IMR-90 (cell line): ENCODE measurements at regions not wholly inside any gene's neighbourhood (a gene's known extent, or its start where the extent isn't known, plus 50 kb on each side); places are given as distances from the start of the nearest gene placed in this dataset.

ENCODE experiments used
- ATAC-seq: fragments of 200-7000 bp; cut with Tn5 transposase; 2 replicates; pipeline ENCODE4 v1.9.1; 2020; ENCODE audit warnings: low read depth, mild to moderate bottlenecking, moderate library complexity
- BruUV-seq: library from RNA; stranded (reverse); fragments of 400-500 nt; replicated peaks from 2 replicates; lab custom pipeline; 2021; lab: Mats Ljungman, UMichigan
- CTCF ChIA-PET: fragments of 300-600 bp; formaldehyde crosslinking; extraction: SDS; loops from one replicate; lab custom pipeline; 2021; ENCODE audit warnings: antibody characterized with exemption; lab: Yijun Ruan, JAX
- POLR2A ChIA-PET: fragments of 300-600 bp; sonication (Branson Sonifier 250); formaldehyde crosslinking; loops from one replicate; lab custom pipeline; 2022; ENCODE audit warnings: antibody characterized with exemption; ENCODE audit not compliant: unreplicated experiment; lab: Charles Lee
- DNase-seq: peaks from one replicate; pipeline ENCODE4 v3.0.0; 2013
- H2AFZ ChIP-seq: replicated peaks from 2 replicates; pipeline ENCODE3; 2013; ENCODE audit warnings: low read length, mild to moderate bottlenecking; ENCODE audit not compliant: poor library complexity
- H2AK5ac ChIP-seq: 2 replicates; pipeline ENCODE4 v1.6.1; 2013; ENCODE audit warnings: low read depth, low read length, inconsistent platforms
- H2AK9ac ChIP-seq: replicated peaks from 2 replicates; pipeline ENCODE3; 2013; ENCODE audit warnings: mild to moderate bottlenecking, low read depth, low read length, moderate library complexity; ENCODE audit not compliant: poor library complexity
- H2BK120ac ChIP-seq: 2 replicates; pipeline ENCODE4 v1.6.1; 2013; ENCODE audit warnings: low read depth, low read length, inconsistent platforms
- H2BK15ac ChIP-seq: 3 replicates; pipeline ENCODE4 v1.6.1; 2013; ENCODE audit warnings: low read depth, low read length, inconsistent platforms
- H2BK20ac ChIP-seq: 2 replicates; pipeline ENCODE4 v1.6.1; 2013; ENCODE audit warnings: low read depth, mild to moderate bottlenecking, inconsistent platforms, low read length, moderate library complexity
- H2BK5ac ChIP-seq: 2 replicates; pipeline ENCODE4 v1.6.1; 2013; ENCODE audit warnings: mild to moderate bottlenecking, low read depth, low read length, inconsistent platforms; ENCODE audit not compliant: poor library complexity, severe bottlenecking
- H3K14ac ChIP-seq: replicated peaks from 2 replicates; pipeline ENCODE4 v1.6.1; 2013; ENCODE audit warnings: low read depth, low read length, inconsistent platforms
- H3K18ac ChIP-seq: 2 replicates; pipeline ENCODE4 v1.6.1; 2013; ENCODE audit warnings: low read depth, low read length, control low read depth
- H3K23ac ChIP-seq: 2 replicates; pipeline ENCODE4 v1.6.1; 2013; ENCODE audit warnings: low read depth, low read length, inconsistent platforms
- H3K27ac ChIP-seq: 2 replicates; pipeline ENCODE4 v1.5.1; 2013; ENCODE audit warnings: mild to moderate bottlenecking, control low read depth, low read length; ENCODE audit not compliant: insufficient read depth
- H3K27me3 ChIP-seq: 2 replicates; pipeline ENCODE4 v1.6.1; 2013; ENCODE audit warnings: low read length; ENCODE audit not compliant: control insufficient read depth, insufficient read depth
- H3K36me3 ChIP-seq: 2 replicates; pipeline ENCODE4 v1.6.1; 2013; ENCODE audit warnings: low read length, mixed read lengths; ENCODE audit not compliant: control insufficient read depth, insufficient read depth
- H3K4ac ChIP-seq: 2 replicates; pipeline ENCODE4 v1.6.1; 2013; ENCODE audit warnings: low read depth, low read length, inconsistent platforms
- H3K4me1 ChIP-seq: 2 replicates; pipeline ENCODE4 v1.6.1; 2013; ENCODE audit warnings: low read length, mixed read lengths; ENCODE audit not compliant: control insufficient read depth, insufficient read depth
- H3K4me2 ChIP-seq: 2 replicates; pipeline ENCODE4 v1.6.1; 2013; ENCODE audit warnings: low read depth, mild to moderate bottlenecking, control low read depth, low read length, moderate library complexity
- H3K4me3 ChIP-seq: 2 replicates; pipeline ENCODE4 v1.5.1; 2013; ENCODE audit warnings: low read depth, mild to moderate bottlenecking, control low read depth, low read length, moderate library complexity; ENCODE audit not compliant: insufficient read depth
- H3K56ac ChIP-seq: 2 replicates; pipeline ENCODE4 v1.6.1; 2013; ENCODE audit warnings: low read length, inconsistent platforms; ENCODE audit not compliant: insufficient read depth; ENCODE audit errors: extremely low read depth
- H3K79me1 ChIP-seq, 2 experiments: 2 replicates each; pipeline ENCODE4 v1.6.1; 2013; ENCODE audit warnings: low read length in 2 of 2, inconsistent platforms in 1 of 2, low read depth in 1 of 2
- H3K9ac ChIP-seq: 2 replicates; pipeline ENCODE4 v1.6.1; 2013; ENCODE audit warnings: low read depth, low read length, control low read depth
- H3K9me1 ChIP-seq: 2 replicates; pipeline ENCODE4 v1.6.1; 2013; ENCODE audit warnings: low read length, inconsistent platforms; ENCODE audit not compliant: insufficient read depth
- H3K9me3 ChIP-seq: 2 replicates; pipeline ENCODE4 v1.6.1; 2013; ENCODE audit warnings: low read length; ENCODE audit not compliant: control insufficient read depth, insufficient read depth
- H4K20me1 ChIP-seq: 2 replicates; pipeline ENCODE4 v1.6.1; 2013; ENCODE audit warnings: low read length, inconsistent platforms; ENCODE audit not compliant: insufficient read depth
- H4K5ac ChIP-seq: 2 replicates; pipeline ENCODE4 v1.6.1; 2013; ENCODE audit warnings: mild to moderate bottlenecking, low read depth, low read length, control low read depth
- H4K8ac ChIP-seq, 2 experiments: 2 replicates each; pipeline ENCODE4 v1.6.1; 2013; ENCODE audit warnings: low read depth in 2 of 2, low read length in 2 of 2, control low read depth in 1 of 2, inconsistent platforms in 1 of 2
- H4K91ac ChIP-seq: 2 replicates; pipeline ENCODE4 v1.6.1; 2013; ENCODE audit warnings: low read depth, low read length, inconsistent platforms; ENCODE audit not compliant: insufficient read depth
- BHLHE40 ChIP-seq: fragments of 150-350 bp; IDR thresholded peaks from 2 replicates; pipeline ENCODE4 v1.6.1; 2016; ENCODE audit warnings: mild to moderate bottlenecking, low read depth, low read length
- CEBPB ChIP-seq: IDR thresholded peaks from 2 replicates; pipeline ENCODE4 v1.6.1; 2012; ENCODE audit warnings: low read depth, low read length, improper control_type of control experiment
- CHD1 ChIP-seq: IDR thresholded peaks from 2 replicates; pipeline ENCODE4 v1.6.1; 2012; ENCODE audit warnings: low read depth, low read length, improper control_type of control experiment
- FOS ChIP-seq: fragments of 150-350 bp; IDR thresholded peaks from 2 replicates; pipeline ENCODE4 v1.6.1; 2016; ENCODE audit warnings: low read depth, low read length
- MAFK ChIP-seq: IDR thresholded peaks from 2 replicates; pipeline ENCODE4 v1.6.1; 2012; ENCODE audit warnings: low read depth, low read length, improper control_type of control experiment
- MXI1 ChIP-seq: IDR thresholded peaks from 2 replicates; pipeline ENCODE4 v1.6.1; 2012; ENCODE audit warnings: low read depth, mild to moderate bottlenecking, low read length, moderate library complexity, borderline replicate concordance
- NFE2L2 ChIP-seq: fragments of 150-350 bp; IDR thresholded peaks from 2 replicates; pipeline ENCODE4 v1.6.1; 2016; ENCODE audit warnings: low read depth, mild to moderate bottlenecking, low read length
- POLR2A ChIP-seq: IDR thresholded peaks from 2 replicates; pipeline ENCODE4 v1.6.1; 2012; ENCODE audit warnings: mild to moderate bottlenecking, low read depth, low read length
- RFX5 ChIP-seq: IDR thresholded peaks from 2 replicates; pipeline ENCODE4 v1.8.0; 2012; ENCODE audit warnings: low read depth, mild to moderate bottlenecking, low read length, moderate library complexity
- USF2 ChIP-seq: fragments of 150-350 bp; IDR thresholded peaks from 2 replicates; pipeline ENCODE4 v1.6.1; 2017; ENCODE audit warnings: mild to moderate bottlenecking, antibody characterized with exemption, low read length, low read depth
- WGBS, 2 experiments: methylation state at CpG; one replicate each; pipeline versions ENCODE4 v1.1.5 to v1.1.7; 2013; ENCODE audit warnings: missing lambda C conversion rate in 2 of 2; ENCODE audit not compliant: insufficient read length in 1 of 2; ENCODE audit errors: extremely low coverage in 2 of 2; 5-methylcytosine and 5-hydroxymethylcytosine counted together
- dilution Hi-C: fragments of 300-500 bp; cut with HindIII; formaldehyde crosslinking; loops from one replicate; pipeline ENCODE4 v1.14.3; 2018; ENCODE audit warnings: low sequenced_read_pairs; ENCODE audit not compliant: unreplicated experiment
- in situ Hi-C: fragments of 300-500 bp; cut with MboI; formaldehyde crosslinking; loops from 3 replicates; pipeline ENCODE4 v1.14.3; 2019; ENCODE audit warnings: low sequenced_read_pairs, inconsistent platforms, mixed read lengths
- intact Hi-C: fragments of 100-400 bp; cut with micrococcal nuclease; formaldehyde crosslinking; loops from 2 replicates; pipeline ENCODE4 v1.10.0; 2022
- TF ChIP-seq, protein P1 (sequence below): conservative IDR thresholded peaks from 2 replicates; pipeline ENCODE4 v1.5.1; 2012; ENCODE audit warnings: mild to moderate bottlenecking, low read depth, low read length, improper control_type of control experiment

DNA sequence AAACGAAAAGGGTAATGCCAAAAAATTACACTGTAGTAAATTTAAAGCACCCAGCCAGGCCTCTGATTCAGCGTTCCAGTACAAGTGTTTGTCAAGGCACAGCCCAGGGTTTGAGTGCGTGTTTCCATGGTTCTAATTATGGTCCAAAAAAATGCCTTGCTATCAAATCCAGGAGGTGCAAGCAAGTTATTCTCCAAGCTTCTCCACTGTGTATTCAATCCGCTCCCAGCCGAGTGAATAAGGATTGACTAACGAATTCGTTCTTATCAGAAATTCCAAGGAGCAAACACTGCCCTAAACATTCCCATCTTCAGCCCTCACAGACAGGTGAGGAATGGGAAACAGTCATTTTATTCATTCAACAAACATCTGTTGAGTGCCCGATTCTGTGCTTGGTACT lies 103.3 kb upstream of the WWC1 start:
- Histone ChIP-seq H3K4me1 (no peaks in the 10 kb centered on the region), H3K23ac (no peak overlapping the region), H3K18ac (no peak overlapping the region), H4K8ac (no peak overlapping the region), H3K9ac (no peak overlapping the region), H3K4me3 (no peak overlapping the region), H3K4me2 (no peak overlapping the region), H3K27ac (no peak overlapping the region), H2AK9ac (no peak overlapping the region), H2BK15ac (no peak overlapping the region), H2AFZ (no peak overlapping the region), H3K4ac (no peak overlapping the region), H4K5ac (no peak overlapping the region), H2AK5ac (no peak overlapping the region), H3K56ac (no peak overlapping the region), H3K79me1 (no peaks in the 10 kb centered on the region), H3K36me3 (no peaks in the 10 kb centered on the region), H2BK5ac (no peak overlapping the region), H2BK120ac (no peak overlapping the region), H2BK20ac (no peak overlapping the region), H3K9me3 (no peaks in the 10 kb centered on the region), H4K91ac (no peak overlapping the region), H4K20me1 (no peaks in the 10 kb centered on the region), H3K14ac (no peak overlapping the region), H3K27me3 (no peaks in the 10 kb centered on the region), H3K9me1 (no peaks in the 10 kb centered on the region)
- DNase-seq (no peak), ATAC-seq (no peak)
- TF ChIP-seq, protein P1, sequence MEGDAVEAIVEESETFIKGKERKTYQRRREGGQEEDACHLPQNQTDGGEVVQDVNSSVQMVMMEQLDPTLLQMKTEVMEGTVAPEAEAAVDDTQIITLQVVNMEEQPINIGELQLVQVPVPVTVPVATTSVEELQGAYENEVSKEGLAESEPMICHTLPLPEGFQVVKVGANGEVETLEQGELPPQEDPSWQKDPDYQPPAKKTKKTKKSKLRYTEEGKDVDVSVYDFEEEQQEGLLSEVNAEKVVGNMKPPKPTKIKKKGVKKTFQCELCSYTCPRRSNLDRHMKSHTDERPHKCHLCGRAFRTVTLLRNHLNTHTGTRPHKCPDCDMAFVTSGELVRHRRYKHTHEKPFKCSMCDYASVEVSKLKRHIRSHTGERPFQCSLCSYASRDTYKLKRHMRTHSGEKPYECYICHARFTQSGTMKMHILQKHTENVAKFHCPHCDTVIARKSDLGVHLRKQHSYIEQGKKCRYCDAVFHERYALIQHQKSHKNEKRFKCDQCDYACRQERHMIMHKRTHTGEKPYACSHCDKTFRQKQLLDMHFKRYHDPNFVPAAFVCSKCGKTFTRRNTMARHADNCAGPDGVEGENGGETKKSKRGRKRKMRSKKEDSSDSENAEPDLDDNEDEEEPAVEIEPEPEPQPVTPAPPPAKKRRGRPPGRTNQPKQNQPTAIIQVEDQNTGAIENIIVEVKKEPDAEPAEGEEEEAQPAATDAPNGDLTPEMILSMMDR, result no peak
- no peak for TF ChIP-seq NFE2L2
- TF ChIP-seq RFX5, result no peak
- TF ChIP-seq CHD1, result no peak
- no peak for TF ChIP-seq POLR2A
- TF ChIP-seq MXI1, result no peak
- no peak for TF ChIP-seq MAFK
- TF ChIP-seq USF2, result no peak
- TF ChIP-seq BHLHE40, result no peak
- TF ChIP-seq CEBPB, result no peak
- no peak for TF ChIP-seq FOS
- WGBS, 2 experiments, result 70% methylated on average over 2 of the region's 8 CpGs; no CpG with 5 or more reads in 1 of the 2 experiments
- ChIA-PET POLR2A (no interaction called here), CTCF (no interaction called here)
- intact Hi-C loops (no loop called here), in situ Hi-C loops (no loop called here), dilution Hi-C loops (no loop called here)
- no TSS peak for BruUV-seq
